G401.6 (cell line): ENCODE measurements at regions not wholly inside any gene's neighbourhood (a gene's known extent, or its start where the extent isn't known, plus 50 kb on each side); places are given as distances from the start of the nearest gene placed in this dataset.

Source experiments
- FAIRE-seq: peaks from 2 replicates; lab custom pipeline; 2012; peaks lifted over from hg19 to GRCh38; lab: Jason Lieb, UNC

GRCh38 chr1:118340928-118341910, 156.2 kb upstream of the SPAG17 start:
- FAIRE-seq, result no peak

- FAIRE-seq, result no peak
Measured at GRCh38 chr1:118339400-118340124, 154.5 kb upstream of the SPAG17 start.

- FAIRE-seq, result no peak
Measured at GRCh38 chr1:118338936-118339335, 153.9 kb upstream of the SPAG17 start.

- no peak for FAIRE-seq
Measured at GRCh38 chr1:118337346-118337745, 152.3 kb upstream of the SPAG17 start.

GRCh38 chr1:118335331-118335732, 150.3 kb upstream of the SPAG17 start:
- FAIRE-seq, result no peak

- no peak for FAIRE-seq
Measured at GRCh38 chr1:118334506-118334905, 149.5 kb upstream of the SPAG17 start.

GRCh38 chr1:118333601-118334210, 148.7 kb upstream of the SPAG17 start:
- no peak for FAIRE-seq

- no peak for FAIRE-seq
Measured at GRCh38 chr1:118326960-118327629, 142.1 kb upstream of the SPAG17 start.

GRCh38 chr1:118325550-118326225, 140.7 kb upstream of the SPAG17 start:
- no peak for FAIRE-seq

GRCh38 chr1:118323246-118323645, 138.2 kb upstream of the SPAG17 start:
- no peak for FAIRE-seq

- no peak for FAIRE-seq
Measured at GRCh38 chr1:118322331-118322730, 137.3 kb upstream of the SPAG17 start.

GRCh38 chr1:118321840-118322239, 136.8 kb upstream of the SPAG17 start:
- no peak for FAIRE-seq

- FAIRE-seq, result no peak
Measured at GRCh38 chr1:118317842-118318614, 133.0 kb upstream of the SPAG17 start.

GRCh38 chr1:118306851-118307250, 121.8 kb upstream of the SPAG17 start:
- no peak for FAIRE-seq

- FAIRE-seq, result no peak
Measured at GRCh38 chr1:118304722-118305359, 119.8 kb upstream of the SPAG17 start.

- no peak for FAIRE-seq
Measured at GRCh38 chr1:118303534-118303933, 118.5 kb upstream of the SPAG17 start.

- FAIRE-seq, result no peak
Measured at GRCh38 chr1:118303064-118303463, 118.0 kb upstream of the SPAG17 start.

GRCh38 chr1:118302145-118302544, 117.1 kb upstream of the SPAG17 start:
- no peak for FAIRE-seq

- FAIRE-seq, result no peak
Measured at GRCh38 chr1:118300808-118301207, 115.8 kb upstream of the SPAG17 start.

GRCh38 chr1:118298397-118298796, 113.4 kb upstream of the SPAG17 start:
- no peak for FAIRE-seq
